GM13976 (cell line): ENCODE measurements at regions not wholly inside any gene's neighbourhood (a gene's known extent, or its start where the extent isn't known, plus 50 kb on each side); places are given as distances from the start of the nearest gene placed in this dataset.

Experiments used
- DNase-seq: peaks from one replicate; pipeline ENCODE4 v3.0.0; 2012; ENCODE audit warnings: low spot score
- in situ Hi-C: fragments of 300-500 bp; cut with MboI; formaldehyde crosslinking; loops from one replicate; pipeline ENCODE4 v1.12.0; 2022; ENCODE audit warnings: low sequenced_read_pairs, mixed read lengths, inconsistent platforms; ENCODE audit not compliant: unreplicated experiment
- TF ChIP-seq, protein P1 (sequence below): IDR thresholded peaks from 2 replicates; pipeline ENCODE4 v1.5.1; 2012; ENCODE audit warnings: borderline replicate concordance, mild to moderate bottlenecking; ENCODE audit not compliant: insufficient read depth; ENCODE audit errors: extremely low read depth, missing control alignments, control extremely low read depth

DNA sequence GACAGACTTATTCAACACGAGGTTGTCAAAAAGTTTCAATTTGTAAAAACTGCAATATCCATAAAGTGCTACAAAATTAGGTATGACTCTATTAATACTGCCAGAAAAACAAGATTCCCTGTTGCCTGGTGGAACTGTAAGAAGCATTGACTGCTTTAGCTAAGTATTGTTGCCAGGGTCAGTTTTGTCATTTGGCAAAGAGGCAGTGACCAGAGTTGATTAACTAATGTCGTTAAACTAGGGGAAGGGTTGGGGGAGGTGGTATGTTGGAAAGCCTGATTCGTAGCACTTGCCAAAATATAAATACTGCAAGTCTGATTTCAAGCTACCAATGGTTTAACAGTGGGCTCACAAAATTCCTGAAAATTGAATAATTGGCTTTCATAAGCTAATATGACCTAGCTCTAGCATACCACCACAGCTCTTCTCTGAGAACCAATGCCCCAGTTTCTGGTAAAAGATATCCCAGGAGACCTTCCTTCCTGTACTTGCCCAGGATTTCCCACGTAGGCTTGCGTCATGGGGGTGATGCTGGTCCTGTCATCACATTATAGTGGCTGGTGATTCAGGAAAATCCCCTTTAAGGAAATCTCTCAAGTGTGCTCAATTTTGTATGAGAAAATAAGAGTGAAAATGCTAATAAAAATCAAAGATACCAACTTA, 266.4 kb upstream of the TBC1D5 start:
- in situ Hi-C loops = no loop called here
- no peak for DNase-seq

DNA sequence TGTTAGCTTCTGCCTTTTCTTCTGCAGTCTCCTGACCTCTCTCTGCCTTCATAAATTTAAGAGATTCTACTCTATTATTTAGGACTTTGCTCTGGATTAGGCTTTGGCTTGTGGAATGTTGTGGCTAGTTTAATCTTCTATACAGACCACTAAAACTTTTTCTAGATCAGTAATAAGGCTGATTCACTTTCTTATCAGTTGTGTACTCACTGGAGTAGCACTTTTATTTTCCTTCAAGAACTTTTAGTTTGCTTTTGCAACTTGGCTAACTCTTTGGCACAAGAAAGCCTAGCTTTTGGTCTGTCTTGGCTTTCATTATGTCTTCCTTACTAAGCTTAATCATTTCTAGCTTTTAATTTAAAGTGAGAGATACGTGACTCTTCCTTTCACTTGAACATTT, 265.5 kb upstream of the TBC1D5 start:
- TF ChIP-seq, protein P1, sequence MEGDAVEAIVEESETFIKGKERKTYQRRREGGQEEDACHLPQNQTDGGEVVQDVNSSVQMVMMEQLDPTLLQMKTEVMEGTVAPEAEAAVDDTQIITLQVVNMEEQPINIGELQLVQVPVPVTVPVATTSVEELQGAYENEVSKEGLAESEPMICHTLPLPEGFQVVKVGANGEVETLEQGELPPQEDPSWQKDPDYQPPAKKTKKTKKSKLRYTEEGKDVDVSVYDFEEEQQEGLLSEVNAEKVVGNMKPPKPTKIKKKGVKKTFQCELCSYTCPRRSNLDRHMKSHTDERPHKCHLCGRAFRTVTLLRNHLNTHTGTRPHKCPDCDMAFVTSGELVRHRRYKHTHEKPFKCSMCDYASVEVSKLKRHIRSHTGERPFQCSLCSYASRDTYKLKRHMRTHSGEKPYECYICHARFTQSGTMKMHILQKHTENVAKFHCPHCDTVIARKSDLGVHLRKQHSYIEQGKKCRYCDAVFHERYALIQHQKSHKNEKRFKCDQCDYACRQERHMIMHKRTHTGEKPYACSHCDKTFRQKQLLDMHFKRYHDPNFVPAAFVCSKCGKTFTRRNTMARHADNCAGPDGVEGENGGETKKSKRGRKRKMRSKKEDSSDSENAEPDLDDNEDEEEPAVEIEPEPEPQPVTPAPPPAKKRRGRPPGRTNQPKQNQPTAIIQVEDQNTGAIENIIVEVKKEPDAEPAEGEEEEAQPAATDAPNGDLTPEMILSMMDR = no peak
- DNase-seq = no peak
- in situ Hi-C loops = no loop called here

More for the DNA sequence above, 266.4 kb upstream of the TBC1D5 start:
- TF ChIP-seq, protein P1 = no peak

DNA sequence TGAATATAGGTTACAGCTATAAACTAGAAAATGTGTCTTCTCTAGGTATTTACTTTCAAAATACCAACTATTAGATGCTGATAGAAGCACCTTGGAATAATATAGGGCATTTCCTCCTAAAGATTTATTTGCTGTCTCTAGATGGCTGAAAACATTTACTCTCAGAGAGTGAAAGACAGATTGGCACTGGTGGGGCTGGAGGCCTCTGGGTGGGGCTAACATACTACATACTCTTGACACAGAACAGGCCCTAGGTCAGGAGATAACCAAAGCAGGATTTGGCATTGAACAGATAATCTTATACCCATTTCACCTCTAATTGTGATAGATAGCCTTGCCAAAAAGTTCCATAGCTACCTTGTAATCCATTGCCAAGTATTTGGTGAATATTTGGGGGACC, 253.3 kb upstream of the TBC1D5 start:
- TF ChIP-seq, protein P1 = no peak
- in situ Hi-C loops = no loop called here
- DNase-seq = no peak

DNA sequence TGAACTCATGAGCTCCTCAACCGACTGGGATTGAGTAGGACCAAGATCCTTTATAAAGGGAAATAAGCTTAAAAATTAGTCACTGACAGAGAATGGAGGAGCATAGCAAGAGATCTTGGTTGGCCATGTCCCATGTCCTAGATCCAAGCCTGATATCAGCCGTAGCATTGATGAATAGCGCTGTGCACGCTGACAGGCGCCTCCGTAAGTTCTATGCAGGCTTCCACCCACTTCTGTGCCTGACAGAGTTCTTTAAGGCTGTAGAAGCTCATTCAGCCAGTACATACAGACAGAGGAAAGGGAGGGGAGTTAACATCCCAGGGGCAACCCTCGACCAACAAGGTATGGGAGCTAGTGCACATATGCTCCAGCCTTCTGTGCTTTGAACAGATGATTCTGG, 251.7 kb upstream of the TBC1D5 start:
- no peak for DNase-seq
- in situ Hi-C loops = no loop called here
- TF ChIP-seq, protein P1 = no peak

DNA sequence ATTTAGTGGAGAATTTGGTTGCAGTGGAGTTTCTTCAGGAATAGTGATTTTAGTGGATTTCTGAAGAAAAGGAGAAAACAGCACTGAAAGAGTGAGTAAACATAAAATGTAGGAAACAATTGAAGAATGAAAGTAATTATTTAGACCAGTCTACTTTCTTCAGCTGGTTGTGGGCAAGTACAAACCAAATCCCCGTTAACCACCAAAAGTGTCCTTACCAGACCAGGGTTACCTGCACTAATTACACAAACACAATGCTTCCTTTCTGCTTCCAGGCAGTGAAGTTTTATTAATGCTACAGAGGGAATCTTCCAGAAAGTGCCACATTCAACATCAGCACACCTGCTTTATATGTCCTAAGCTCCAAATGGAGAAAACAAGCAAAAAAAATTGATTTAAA, 248.0 kb upstream of the TBC1D5 start:
- no peak for DNase-seq
- in situ Hi-C loops = no loop called here
- TF ChIP-seq, protein P1 = no peak

DNA sequence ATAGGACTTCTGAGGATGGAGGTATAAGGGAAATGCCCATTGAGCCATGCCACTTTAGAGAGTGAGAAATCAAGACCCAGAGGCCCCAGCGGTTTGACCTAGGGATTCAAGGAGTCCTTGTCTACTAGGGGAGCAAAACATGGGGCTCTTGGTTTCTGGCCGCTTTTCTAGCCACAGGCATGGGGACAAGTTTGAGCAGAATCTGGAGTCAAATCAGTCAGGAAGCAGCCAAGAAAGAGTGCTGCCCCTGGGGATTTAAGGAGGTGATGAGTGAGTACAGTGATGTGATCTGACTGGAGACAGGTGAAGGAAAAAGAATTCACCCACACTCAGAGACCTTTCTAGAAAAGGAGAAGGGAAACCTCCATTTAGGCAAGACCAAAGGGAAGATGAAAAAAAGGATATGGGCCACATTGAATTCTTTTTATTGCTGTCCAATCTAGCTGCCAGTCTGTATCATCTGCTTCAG, 244.0 kb upstream of the TBC1D5 start:
- no peak for DNase-seq
- TF ChIP-seq, protein P1 = no peak

DNA sequence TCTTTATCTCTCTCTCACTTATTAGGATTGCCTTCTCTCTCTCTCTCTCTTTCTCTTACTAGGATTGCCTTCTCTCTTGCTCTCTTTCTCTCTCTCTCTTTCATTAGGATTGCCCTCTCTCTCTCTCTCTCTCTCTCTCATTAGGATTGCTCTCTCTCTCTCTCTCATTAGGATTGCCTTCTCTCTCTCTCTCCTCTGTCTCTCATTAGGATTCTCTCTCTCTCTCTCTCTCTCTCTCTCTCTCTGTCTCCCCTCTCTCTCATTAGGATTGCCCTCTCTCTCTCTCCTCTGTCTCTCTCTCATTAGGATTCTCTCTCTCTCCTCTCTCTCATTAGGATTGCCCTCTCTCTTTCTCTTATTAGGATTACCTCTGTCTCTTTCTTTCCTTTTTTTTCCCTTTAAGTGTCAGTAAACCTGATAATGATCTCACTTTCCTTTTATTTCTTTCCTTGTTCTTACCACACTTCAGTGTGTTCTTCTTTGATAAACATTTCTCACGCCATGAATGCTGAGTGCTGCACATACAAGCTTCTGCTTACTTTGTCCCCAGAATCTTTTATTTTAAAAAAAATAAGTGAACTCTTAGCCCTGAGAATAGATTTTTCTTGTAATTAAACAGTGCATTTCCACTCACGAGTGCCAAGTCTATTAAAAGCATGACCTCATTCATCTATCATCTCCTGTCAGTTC, 243.4 kb upstream of the TBC1D5 start:
- DNase-seq = no peak
- in situ Hi-C loops = no loop called here
- TF ChIP-seq, protein P1 = no peak

More for the DNA sequence above, 244.0 kb upstream of the TBC1D5 start:
- in situ Hi-C loops = no loop called here
